GM23248 (cell line): ENCODE measurements at regions not wholly inside any gene's neighbourhood (a gene's known extent, or its start where the extent isn't known, plus 50 kb on each side); places are given as distances from the start of the nearest gene placed in this dataset.

ENCODE experiments used
- EZH2 ChIP-seq: fragments of 200-600 bp; sonication (generic); IDR thresholded peaks from 2 replicates; pipeline ENCODE4 v1.6.1; 2018; ENCODE audit warnings: antibody characterized with exemption, mild to moderate bottlenecking; ENCODE audit not compliant: insufficient read depth, poor library complexity, severe bottlenecking
- EZH2phosphoT487 ChIP-seq: fragments of 200-600 bp; sonication (generic); IDR thresholded peaks from 2 replicates; pipeline ENCODE4 v1.6.1; 2018; ENCODE audit warnings: antibody characterized with exemption, moderate library complexity, mild to moderate bottlenecking, low read depth; ENCODE audit not compliant: insufficient read depth

DNA sequence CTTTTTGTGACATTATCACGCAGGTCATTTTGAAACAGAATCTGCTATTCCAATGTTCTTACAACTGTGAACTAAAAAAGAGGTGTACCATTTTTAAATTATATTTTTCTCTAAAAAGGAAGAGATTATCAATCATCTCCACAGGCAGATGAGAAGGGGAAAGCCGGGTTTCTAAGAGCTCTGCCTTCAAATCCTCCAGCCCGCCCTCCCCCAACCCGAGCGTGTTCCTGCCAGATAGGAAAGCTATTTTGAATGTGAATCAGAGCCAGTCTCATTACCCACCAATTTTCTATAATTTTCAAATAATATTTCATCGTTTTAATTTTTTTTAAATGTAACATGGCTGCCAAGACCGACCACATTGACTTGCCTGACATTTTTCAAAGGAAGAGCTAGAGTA, 65.9 kb downstream of the KCNF1 start:
- TF ChIP-seq EZH2 (no peak), EZH2phosphoT487 (no peak)
